ENCODE measurements at regions not wholly inside any gene's neighbourhood (a gene's known extent, or its start where the extent isn't known, plus 50 kb on each side); places are given as distances from the start of the nearest gene placed in this dataset.

DNA sequence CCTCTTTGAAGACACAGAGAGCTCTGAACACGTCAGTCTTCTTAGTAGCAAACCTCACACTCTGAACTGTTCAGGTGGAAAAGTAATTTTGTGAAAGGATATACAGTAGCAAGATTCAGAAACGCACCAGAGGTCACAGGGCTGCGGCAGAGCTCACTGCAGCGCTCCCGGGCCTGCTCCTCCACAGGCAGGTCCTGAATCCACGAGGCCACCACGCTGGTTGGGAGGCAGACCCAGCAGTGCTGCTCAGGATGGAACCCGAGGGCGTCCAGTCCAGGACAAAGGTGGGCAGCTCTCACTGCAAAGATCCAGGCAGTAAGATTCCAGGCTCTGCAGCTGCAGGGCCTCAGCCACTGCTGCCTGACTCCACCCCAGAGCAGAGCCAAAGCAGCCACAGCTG lies 576.2 kb upstream of the SALL3 start:
- no peaks in the 10 kb centered on the region for H3K27me3 Mint-ChIP-seq (ENCODE audit: insufficient read depth, unreplicated experiment)
- no peak for DNase-seq (ENCODE audit: unreplicated experiment)
- no peak overlapping the region for H3K27ac Mint-ChIP-seq (ENCODE audit: low read depth, unreplicated experiment)
- TF ChIP-seq, protein P1, sequence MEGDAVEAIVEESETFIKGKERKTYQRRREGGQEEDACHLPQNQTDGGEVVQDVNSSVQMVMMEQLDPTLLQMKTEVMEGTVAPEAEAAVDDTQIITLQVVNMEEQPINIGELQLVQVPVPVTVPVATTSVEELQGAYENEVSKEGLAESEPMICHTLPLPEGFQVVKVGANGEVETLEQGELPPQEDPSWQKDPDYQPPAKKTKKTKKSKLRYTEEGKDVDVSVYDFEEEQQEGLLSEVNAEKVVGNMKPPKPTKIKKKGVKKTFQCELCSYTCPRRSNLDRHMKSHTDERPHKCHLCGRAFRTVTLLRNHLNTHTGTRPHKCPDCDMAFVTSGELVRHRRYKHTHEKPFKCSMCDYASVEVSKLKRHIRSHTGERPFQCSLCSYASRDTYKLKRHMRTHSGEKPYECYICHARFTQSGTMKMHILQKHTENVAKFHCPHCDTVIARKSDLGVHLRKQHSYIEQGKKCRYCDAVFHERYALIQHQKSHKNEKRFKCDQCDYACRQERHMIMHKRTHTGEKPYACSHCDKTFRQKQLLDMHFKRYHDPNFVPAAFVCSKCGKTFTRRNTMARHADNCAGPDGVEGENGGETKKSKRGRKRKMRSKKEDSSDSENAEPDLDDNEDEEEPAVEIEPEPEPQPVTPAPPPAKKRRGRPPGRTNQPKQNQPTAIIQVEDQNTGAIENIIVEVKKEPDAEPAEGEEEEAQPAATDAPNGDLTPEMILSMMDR (IDR thresholded peaks at IDR 0.05; ENCODE audit: unreplicated experiment): no peak
- H3K9me3 Mint-ChIP-seq (ENCODE audit: unreplicated experiment): peaks cover 40% of the 10 kb centered on the region
- BruUV-seq (replicated peaks): no TSS peak
- intact Hi-C loops (cut with micrococcal nuclease): no loop called here
- no peaks in the 10 kb centered on the region for H3K4me1 Mint-ChIP-seq (ENCODE audit: insufficient read depth, unreplicated experiment)
- no peak overlapping the region for H3K4me3 Mint-ChIP-seq (ENCODE audit: unreplicated experiment)
- POLR2A ChIA-PET: interaction anchor here (0.6 kb wide), 1 partner anchor 917 kb away, joined by 3 read pairs; no protein-coding TSS in a partner anchor
- no peaks in the 10 kb centered on the region for H3K36me3 Mint-ChIP-seq (ENCODE audit: insufficient read depth, unreplicated experiment)
- CTCF ChIA-PET: no interaction called here

- H3K9me3 Mint-ChIP-seq (ENCODE audit: unreplicated experiment): peaks cover 57% of the 10 kb centered on the region
- TF ChIP-seq, protein P1 (IDR thresholded peaks at IDR 0.05; ENCODE audit: unreplicated experiment): no peak
- H3K27me3 Mint-ChIP-seq (ENCODE audit: insufficient read depth, unreplicated experiment): no peaks in the 10 kb centered on the region
- POLR2A ChIA-PET: no interaction called here
- no peak for DNase-seq (ENCODE audit: unreplicated experiment)
- H3K4me1 Mint-ChIP-seq (ENCODE audit: insufficient read depth, unreplicated experiment): no peaks in the 10 kb centered on the region
- intact Hi-C loops (cut with micrococcal nuclease): no loop called here
- H3K36me3 Mint-ChIP-seq (ENCODE audit: insufficient read depth, unreplicated experiment): no peaks in the 10 kb centered on the region
- BruUV-seq (replicated peaks): no TSS peak
- CTCF ChIA-PET: no interaction called here
- H3K4me3 Mint-ChIP-seq (ENCODE audit: unreplicated experiment): no peak overlapping the region
- no peak overlapping the region for H3K27ac Mint-ChIP-seq (ENCODE audit: low read depth, unreplicated experiment)
Measured at GRCh38 chr18:78405763-78406162, 573.9 kb upstream of the SALL3 start.

DNA sequence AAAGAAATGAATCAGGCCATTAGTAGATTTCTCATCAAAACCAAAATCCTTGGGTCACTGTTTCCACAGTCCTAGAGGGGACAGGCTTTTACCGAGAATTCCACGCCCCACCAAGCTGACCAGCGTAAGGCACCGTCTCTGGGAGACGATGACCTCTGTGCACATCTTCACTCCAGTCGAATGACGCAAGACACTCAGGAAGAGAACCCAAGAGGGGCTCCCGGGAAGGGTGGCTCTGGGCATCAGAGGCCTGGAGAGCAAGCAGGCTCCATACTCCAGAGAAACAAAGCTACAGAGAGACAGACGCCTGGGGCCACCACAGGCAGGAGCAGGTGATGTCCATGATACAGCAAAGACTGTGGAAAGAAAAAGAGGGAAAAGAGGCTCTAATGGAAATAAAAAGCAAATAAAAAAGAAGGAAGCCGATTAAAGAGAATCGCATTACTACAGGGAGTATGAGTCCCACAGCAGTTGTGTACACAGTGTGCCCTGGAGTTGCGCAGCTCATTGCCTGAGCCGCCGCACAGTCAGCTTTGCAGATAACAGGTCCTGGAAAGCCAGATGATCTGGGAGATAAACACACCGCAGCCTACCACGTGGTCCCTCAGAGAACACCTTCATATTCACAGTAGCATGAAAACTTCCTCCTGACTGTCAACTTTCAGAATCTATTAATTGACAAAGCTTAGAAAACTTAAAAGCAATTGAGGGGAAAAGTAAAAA lies 572.7 kb upstream of the SALL3 start:
- intact Hi-C loops (cut with micrococcal nuclease): no loop called here
- Mint-ChIP-seq H3K4me3 (ENCODE audit: unreplicated experiment) (no peak overlapping the region), H3K36me3 (ENCODE audit: insufficient read depth, unreplicated experiment) (no peaks in the 10 kb centered on the region), H3K27me3 (ENCODE audit: insufficient read depth, unreplicated experiment) (no peaks in the 10 kb centered on the region), H3K9me3 (ENCODE audit: unreplicated experiment) (peaks cover 52% of the 10 kb centered on the region), H3K4me1 (ENCODE audit: insufficient read depth, unreplicated experiment) (no peaks in the 10 kb centered on the region), H3K27ac (ENCODE audit: low read depth, unreplicated experiment) (no peak overlapping the region)
- TF ChIP-seq, protein P1 (IDR thresholded peaks at IDR 0.05; ENCODE audit: unreplicated experiment): no peak
- ChIA-PET CTCF (no interaction called here), POLR2A (no interaction called here)
- no TSS peak for BruUV-seq (replicated peaks)
- no peak for DNase-seq (ENCODE audit: unreplicated experiment)

DNA sequence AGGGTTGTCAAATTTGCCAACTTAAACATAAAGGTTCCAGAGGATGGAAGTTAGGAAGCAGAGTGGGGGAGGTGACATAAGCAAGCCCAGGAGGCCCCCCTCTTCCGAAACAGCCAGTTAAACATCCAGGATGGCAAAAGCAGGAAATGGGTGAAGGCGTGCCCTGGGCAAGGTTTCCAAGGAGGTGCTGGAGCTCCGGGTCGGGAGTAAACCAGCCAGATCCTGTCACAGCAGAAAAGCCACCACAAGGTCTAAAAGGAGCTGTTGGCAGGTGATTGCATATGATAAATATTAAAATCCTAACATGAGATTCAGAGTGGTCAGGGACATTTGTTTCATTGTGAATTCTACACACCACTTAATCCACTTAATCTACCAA lies 572.2 kb upstream of the SALL3 start:
- Mint-ChIP-seq H3K36me3 (ENCODE audit: insufficient read depth, unreplicated experiment) (no peaks in the 10 kb centered on the region), H3K27ac (ENCODE audit: low read depth, unreplicated experiment) (no peak overlapping the region), H3K9me3 (ENCODE audit: unreplicated experiment) (peaks cover 52% of the 10 kb centered on the region), H3K27me3 (ENCODE audit: insufficient read depth, unreplicated experiment) (no peaks in the 10 kb centered on the region), H3K4me3 (ENCODE audit: unreplicated experiment) (no peak overlapping the region), H3K4me1 (ENCODE audit: insufficient read depth, unreplicated experiment) (no peaks in the 10 kb centered on the region)
- intact Hi-C loops (cut with micrococcal nuclease): no loop called here
- no TSS peak for BruUV-seq (replicated peaks)
- ChIA-PET CTCF (no interaction called here), POLR2A (no interaction called here)
- no peak for DNase-seq (ENCODE audit: unreplicated experiment)
- TF ChIP-seq, protein P1 (IDR thresholded peaks at IDR 0.05; ENCODE audit: unreplicated experiment): no peak

Data from MCF 10A (cell line).